CD4-positive, alpha-beta T cell treated with Interleukin-1 beta for 1 hour (primary cell): ENCODE measurements at regions not wholly inside any gene's neighbourhood (a gene's known extent, or its start where the extent isn't known, plus 50 kb on each side); places are given as distances from the start of the nearest gene placed in this dataset.

Experiments used
- DNase-seq, 2 donors: peaks; one replicate each; pipeline ENCODE4 v3.0.0-alpha.2; 2020 to 2022

GRCh38 chr2:64196963-64197362 lies 52.7 kb upstream of the PELI1 start:
- DNase-seq: no peak

GRCh38 chr2:64201151-64201550 lies 56.9 kb upstream of the PELI1 start:
- DNase-seq: no peak

GRCh38 chr2:64202206-64202845 lies 58.1 kb upstream of the PELI1 start:
- DNase-seq: peak in 1 of 2 donors; percentile 45

GRCh38 chr2:64203131-64203857 lies 59.1 kb upstream of the PELI1 start:
- DNase-seq: no peak

- DNase-seq: peak; percentile 72 to 81
These were observed 59.8 kb upstream of the PELI1 start for GRCh38 chr2:64203858-64204632.

GRCh38 chr2:64204703-64205102 lies 60.5 kb upstream of the PELI1 start:
- peak in 1 of 2 donors; percentile 16 for DNase-seq

- no peak for DNase-seq
These were observed 61.2 kb upstream of the PELI1 start for GRCh38 chr2:64205415-64205814.

GRCh38 chr2:64207573-64207972 lies 63.4 kb upstream of the PELI1 start:
- DNase-seq: peak in 1 of 2 donors; percentile 43

- no peak for DNase-seq
These were observed 66.6 kb upstream of the PELI1 start for GRCh38 chr2:64210816-64211215.

GRCh38 chr2:64211276-64211921 lies 67.2 kb upstream of the PELI1 start:
- DNase-seq: no peak

- DNase-seq: peak; percentile 48 to 49
These were observed 68.1 kb upstream of the PELI1 start for GRCh38 chr2:64212346-64212745.

- DNase-seq: peak in 1 of 2 donors; percentile 28
These were observed 68.6 kb upstream of the PELI1 start for GRCh38 chr2:64212801-64213321.

GRCh38 chr2:64213532-64214275 lies 69.5 kb upstream of the PELI1 start:
- peak in 1 of 2 donors; percentile 27 for DNase-seq

- DNase-seq: peak; percentile 63 to 68
These were observed 70.3 kb upstream of the PELI1 start for GRCh38 chr2:64214281-64215115.

- no peak for DNase-seq
These were observed 73.1 kb upstream of the PELI1 start for GRCh38 chr2:64217198-64217869.

- no peak for DNase-seq
These were observed 74.0 kb upstream of the PELI1 start for GRCh38 chr2:64218137-64218802.

- no peak for DNase-seq
These were observed 74.9 kb upstream of the PELI1 start for GRCh38 chr2:64219149-64219548.

- DNase-seq: no peak
These were observed 76.0 kb upstream of the PELI1 start for GRCh38 chr2:64220265-64220664.

GRCh38 chr2:64220894-64221617 lies 76.8 kb upstream of the PELI1 start:
- DNase-seq: no peak
